ENCODE measurements at regions not wholly inside any gene's neighbourhood (a gene's known extent, or its start where the extent isn't known, plus 50 kb on each side); places are given as distances from the start of the nearest gene placed in this dataset.

DNA sequence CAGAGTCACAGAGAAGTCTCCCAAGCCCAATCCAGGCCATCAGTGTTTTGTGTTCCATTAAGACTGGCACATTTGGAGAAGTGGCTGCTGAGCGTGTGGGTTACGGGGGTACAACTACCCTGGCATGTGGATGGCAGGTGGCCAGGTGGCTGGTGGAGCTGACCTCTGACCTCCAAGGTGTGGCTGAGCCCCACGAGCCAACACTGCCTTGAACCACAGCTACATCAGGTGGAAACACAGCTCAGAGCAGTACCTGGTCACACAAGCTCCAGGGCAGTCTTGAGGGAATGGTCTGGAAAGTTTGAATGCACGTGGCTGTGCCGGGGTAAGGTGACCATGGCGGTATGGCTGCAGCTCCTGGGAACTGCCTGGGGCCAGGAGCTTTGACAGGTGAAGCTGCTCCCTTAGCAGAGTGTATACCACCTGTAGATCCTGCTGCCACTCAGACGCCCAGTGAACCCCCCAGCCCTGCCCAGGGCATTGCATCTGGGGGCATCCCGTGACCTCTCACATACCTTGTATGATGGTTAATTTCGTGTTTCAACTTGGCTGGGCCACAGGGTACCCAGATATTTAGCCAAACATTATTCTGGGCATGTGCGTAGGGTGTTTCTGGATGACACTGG lies 207.9 kb downstream of the GADD45G start (continued):
- TF ChIP-seq, protein P1, sequence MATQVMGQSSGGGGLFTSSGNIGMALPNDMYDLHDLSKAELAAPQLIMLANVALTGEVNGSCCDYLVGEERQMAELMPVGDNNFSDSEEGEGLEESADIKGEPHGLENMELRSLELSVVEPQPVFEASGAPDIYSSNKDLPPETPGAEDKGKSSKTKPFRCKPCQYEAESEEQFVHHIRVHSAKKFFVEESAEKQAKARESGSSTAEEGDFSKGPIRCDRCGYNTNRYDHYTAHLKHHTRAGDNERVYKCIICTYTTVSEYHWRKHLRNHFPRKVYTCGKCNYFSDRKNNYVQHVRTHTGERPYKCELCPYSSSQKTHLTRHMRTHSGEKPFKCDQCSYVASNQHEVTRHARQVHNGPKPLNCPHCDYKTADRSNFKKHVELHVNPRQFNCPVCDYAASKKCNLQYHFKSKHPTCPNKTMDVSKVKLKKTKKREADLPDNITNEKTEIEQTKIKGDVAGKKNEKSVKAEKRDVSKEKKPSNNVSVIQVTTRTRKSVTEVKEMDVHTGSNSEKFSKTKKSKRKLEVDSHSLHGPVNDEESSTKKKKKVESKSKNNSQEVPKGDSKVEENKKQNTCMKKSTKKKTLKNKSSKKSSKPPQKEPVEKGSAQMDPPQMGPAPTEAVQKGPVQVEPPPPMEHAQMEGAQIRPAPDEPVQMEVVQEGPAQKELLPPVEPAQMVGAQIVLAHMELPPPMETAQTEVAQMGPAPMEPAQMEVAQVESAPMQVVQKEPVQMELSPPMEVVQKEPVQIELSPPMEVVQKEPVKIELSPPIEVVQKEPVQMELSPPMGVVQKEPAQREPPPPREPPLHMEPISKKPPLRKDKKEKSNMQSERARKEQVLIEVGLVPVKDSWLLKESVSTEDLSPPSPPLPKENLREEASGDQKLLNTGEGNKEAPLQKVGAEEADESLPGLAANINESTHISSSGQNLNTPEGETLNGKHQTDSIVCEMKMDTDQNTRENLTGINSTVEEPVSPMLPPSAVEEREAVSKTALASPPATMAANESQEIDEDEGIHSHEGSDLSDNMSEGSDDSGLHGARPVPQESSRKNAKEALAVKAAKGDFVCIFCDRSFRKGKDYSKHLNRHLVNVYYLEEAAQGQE (tag by site-specific recombination; IDR thresholded peaks at IDR 0.05), result no peak
- TF ChIP-seq ZSCAN30 (tag by site-specific recombination; IDR thresholded peaks at IDR 0.05) (no peak), ZNF501 (tag by site-specific recombination; IDR thresholded peaks at IDR 0.05) (no peak)

GRCh38 chr9:89813482-89813881 lies 208.7 kb downstream of the GADD45G start:
- TF ChIP-seq ZNF184 (tag by site-specific recombination; IDR thresholded peaks at IDR 0.05) (no peak), ZNF366 (tag by site-specific recombination; conservative IDR thresholded peaks at IDR 0.05) (no peak), KLF10 (tag by site-specific recombination; IDR thresholded peaks at IDR 0.05) (no peak), ZNF350 (tag by site-specific recombination; IDR thresholded peaks at IDR 0.05) (no peak), ZNF549 (tag by site-specific recombination; IDR thresholded peaks at IDR 0.05) (no peak)
- TF ChIP-seq, protein P2, sequence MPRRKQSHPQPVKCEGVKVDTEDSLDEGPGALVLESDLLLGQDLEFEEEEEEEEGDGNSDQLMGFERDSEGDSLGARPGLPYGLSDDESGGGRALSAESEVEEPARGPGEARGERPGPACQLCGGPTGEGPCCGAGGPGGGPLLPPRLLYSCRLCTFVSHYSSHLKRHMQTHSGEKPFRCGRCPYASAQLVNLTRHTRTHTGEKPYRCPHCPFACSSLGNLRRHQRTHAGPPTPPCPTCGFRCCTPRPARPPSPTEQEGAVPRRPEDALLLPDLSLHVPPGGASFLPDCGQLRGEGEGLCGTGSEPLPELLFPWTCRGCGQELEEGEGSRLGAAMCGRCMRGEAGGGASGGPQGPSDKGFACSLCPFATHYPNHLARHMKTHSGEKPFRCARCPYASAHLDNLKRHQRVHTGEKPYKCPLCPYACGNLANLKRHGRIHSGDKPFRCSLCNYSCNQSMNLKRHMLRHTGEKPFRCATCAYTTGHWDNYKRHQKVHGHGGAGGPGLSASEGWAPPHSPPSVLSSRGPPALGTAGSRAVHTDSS (tag by site-specific recombination; IDR thresholded peaks at IDR 0.05), result no peak
- Histone ChIP-seq H3K9me3 (ENCODE audit: control insufficient read depth, insufficient read depth, low read depth, low read length) (no peaks in the 10 kb centered on the region), H3K4me3 (ENCODE audit: low read depth, low read length) (no peak overlapping the region), H3K4me1 (ENCODE audit: control insufficient read depth, insufficient read depth, low read length) (no peaks in the 10 kb centered on the region), H3K36me3 (ENCODE audit: control insufficient read depth in 2 of 2, insufficient read depth in 1 of 2, low read length in 2 of 2) (no peaks in the 10 kb centered on the region), H3K27ac (ENCODE audit: extremely low read depth, low read depth, low read length) (no peak overlapping the region)
- ChIA-PET CTCF (interaction anchor here (0.6 to 2.4 kb wide), 4 partner anchors 11 to 237 kb away, joined by 3 to 6 read pairs (median 4); no protein-coding TSS in a partner anchor), POLR2A (interaction anchor here (1.1 to 1.5 kb wide), 2 partner anchors 207 to 208 kb away, joined by 3 to 9 read pairs; partner anchors contain the start of gene GADD45G)

DNA sequence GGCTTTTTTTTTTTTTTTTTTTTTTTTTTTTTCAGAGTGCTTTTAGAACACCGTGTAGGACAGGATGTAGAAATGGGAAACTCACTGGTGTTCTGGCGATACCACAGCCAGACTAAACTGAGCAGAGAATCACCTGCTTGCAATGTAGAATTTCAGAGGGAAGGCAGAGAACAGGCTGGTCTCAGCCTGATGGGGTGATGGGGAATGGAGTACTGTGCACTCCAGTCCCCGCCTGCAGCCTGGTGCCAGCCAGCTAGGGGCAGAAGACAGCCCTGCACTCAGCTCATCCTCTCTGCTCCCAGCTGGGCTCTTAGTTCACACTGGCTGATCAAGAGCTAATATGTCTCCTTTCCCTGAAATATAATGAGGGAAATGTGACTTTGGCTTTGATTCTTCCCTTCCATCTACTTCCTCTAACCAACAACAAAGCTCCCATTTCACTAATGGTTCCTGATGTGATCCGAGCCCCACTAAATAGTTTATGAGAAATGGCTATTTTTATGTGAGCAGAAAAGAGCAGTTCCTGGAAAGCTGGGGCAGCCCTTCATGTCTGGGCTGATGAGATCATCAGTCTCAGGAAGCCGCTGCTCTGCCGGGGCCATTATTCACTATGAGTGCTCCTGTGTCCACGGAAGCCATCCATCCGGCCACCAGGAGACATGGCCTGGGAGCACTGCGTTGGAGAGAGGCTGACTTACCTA lies 209.7 kb downstream of the GADD45G start:
- no peaks in the 10 kb centered on the region for H3K4me1 ChIP-seq (ENCODE audit: control insufficient read depth, insufficient read depth, low read length)
- no peak overlapping the region for H3K4me3 ChIP-seq (ENCODE audit: low read depth, low read length)
- no peak overlapping the region for H3K27ac ChIP-seq (ENCODE audit: extremely low read depth, low read depth, low read length)
- no peaks in the 10 kb centered on the region for H3K9me3 ChIP-seq (ENCODE audit: control insufficient read depth, insufficient read depth, low read depth, low read length)
- ChIA-PET POLR2A (interaction anchor here (1.1 to 1.5 kb wide), 2 partner anchors 208 to 209 kb away, joined by 3 to 9 read pairs; partner anchors contain the start of gene GADD45G), CTCF (interaction anchor here (0.6 to 2.3 kb wide), 6 partner anchors 10 to 285 kb away, joined by 3 to 4 read pairs (median 3); no protein-coding TSS in a partner anchor)
- no peaks in the 10 kb centered on the region for H3K36me3 ChIP-seq (ENCODE audit: control insufficient read depth in 2 of 2, insufficient read depth in 1 of 2, low read length in 2 of 2)
- peak; percentile 73 for TF ChIP-seq OSR2 (tag by site-specific recombination; IDR thresholded peaks at IDR 0.05)
- no peak for TF ChIP-seq ZNF362 (tag by site-specific recombination; IDR thresholded peaks at IDR 0.05)
- TF ChIP-seq CTCF (tag by site-specific recombination; IDR thresholded peaks at IDR 0.05), result peak; percentile 11; the same call in 1 of the 2 replicates
- TF ChIP-seq BCL6B (tag by site-specific recombination; IDR thresholded peaks at IDR 0.05), result peak; percentile 91
- peak; percentile 35; the same call in 1 of the 2 replicates for TF ChIP-seq TRIM28 (IDR thresholded peaks at IDR 0.05; ENCODE audit: borderline replicate concordance, low read length)
- no peak for TF ChIP-seq MEIS1 (CRISPR knock-in tag; IDR thresholded peaks at IDR 0.05; ENCODE audit: borderline replicate concordance)
- peak; percentile 69; the same call in 1 of the 2 replicates for TF ChIP-seq ZNF660 (tag by site-specific recombination; IDR thresholded peaks at IDR 0.05)
- no peak for TF ChIP-seq SALL2 (tag by site-specific recombination; IDR thresholded peaks at IDR 0.05; ENCODE audit: borderline replicate concordance)
- peak; percentile 90 for TF ChIP-seq FEZF1 (tag by site-specific recombination; IDR thresholded peaks at IDR 0.05)
- TF ChIP-seq ZBTB20 (tag by site-specific recombination; IDR thresholded peaks at IDR 0.05), result 0 out of 2 replicates have a peak, but pooled peaks have one; percentile 16
- no peak for TF ChIP-seq ZNF248 (tag by site-specific recombination; IDR thresholded peaks at IDR 0.05)
- peak; percentile 61 for TF ChIP-seq ZBTB17 (tag by site-specific recombination; IDR thresholded peaks at IDR 0.05)
